Chondrocyte (in vitro differentiated cells): ENCODE measurements at regions not wholly inside any gene's neighbourhood (a gene's known extent, or its start where the extent isn't known, plus 50 kb on each side); places are given as distances from the start of the nearest gene placed in this dataset.

Experiments
- DNase-seq: peaks from one replicate; pipeline ENCODE4 v3.0.0; 2021; ENCODE audit warnings: mixed read lengths, low spot score
- H3K27ac Mint-ChIP-seq: one replicate; pipeline ENCODE4 v1.8.0; 2021; ENCODE audit warnings: mild to moderate bottlenecking, moderate library complexity, mixed read lengths; ENCODE audit not compliant: unreplicated experiment
- H3K27me3 Mint-ChIP-seq: 2 replicates; pipeline ENCODE4 v1.8.0; 2021; ENCODE audit warnings: low read depth, mixed read lengths
- H3K36me3 Mint-ChIP-seq: 2 replicates; pipeline ENCODE4 v1.8.0; 2021; ENCODE audit warnings: low read depth, mixed read lengths
- H3K4me1 Mint-ChIP-seq: 2 replicates; pipeline ENCODE4 v1.8.0; 2021; ENCODE audit warnings: low read depth, mild to moderate bottlenecking, mixed read lengths
- H3K4me3 Mint-ChIP-seq: one replicate; pipeline ENCODE4 v1.8.0; 2021; ENCODE audit warnings: mild to moderate bottlenecking, moderate library complexity, mixed read lengths; ENCODE audit not compliant: unreplicated experiment
- H3K9me3 Mint-ChIP-seq: 2 replicates; pipeline ENCODE4 v1.8.0; 2021; ENCODE audit warnings: low read depth, mixed read lengths
- TF ChIP-seq, protein P1 (sequence below): fragments of 200-600 bp; sonication (generic); IDR thresholded peaks from 2 replicates; pipeline ENCODE4 v1.5.0; 2021; ENCODE audit warnings: antibody characterized with exemption, mild to moderate bottlenecking, moderate library complexity

DNA sequence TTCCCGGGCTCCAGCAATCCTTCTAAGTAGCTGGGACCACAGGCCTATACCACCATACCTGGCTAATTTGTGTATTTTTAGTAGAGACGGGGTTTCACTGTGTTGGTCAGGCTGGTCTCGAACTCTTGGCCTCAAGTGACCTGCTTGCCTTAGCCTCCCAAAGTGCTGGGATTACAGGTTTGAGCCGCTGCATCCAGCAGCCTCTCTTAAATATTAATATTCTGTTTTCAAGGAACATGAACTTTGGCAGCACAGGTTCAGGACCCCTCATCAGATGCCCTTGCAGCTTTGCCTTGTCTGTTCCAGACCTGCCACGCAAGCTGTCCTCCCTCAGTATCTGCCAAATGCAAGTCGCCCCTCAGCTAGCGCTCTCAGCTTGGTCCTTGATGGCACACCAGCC, 166.8 kb downstream of the KCTD15 start:
- peaks cover 18% of the 10 kb centered on the region for H3K9me3 Mint-ChIP-seq
- H3K4me1 Mint-ChIP-seq: no peaks in the 10 kb centered on the region
- peaks cover 2% of the 10 kb centered on the region for H3K36me3 Mint-ChIP-seq
- H3K27me3 Mint-ChIP-seq: peaks cover 3% of the 10 kb centered on the region
- H3K27ac Mint-ChIP-seq: no peak overlapping the region
- H3K4me3 Mint-ChIP-seq: no peak overlapping the region
- TF ChIP-seq, protein P1, sequence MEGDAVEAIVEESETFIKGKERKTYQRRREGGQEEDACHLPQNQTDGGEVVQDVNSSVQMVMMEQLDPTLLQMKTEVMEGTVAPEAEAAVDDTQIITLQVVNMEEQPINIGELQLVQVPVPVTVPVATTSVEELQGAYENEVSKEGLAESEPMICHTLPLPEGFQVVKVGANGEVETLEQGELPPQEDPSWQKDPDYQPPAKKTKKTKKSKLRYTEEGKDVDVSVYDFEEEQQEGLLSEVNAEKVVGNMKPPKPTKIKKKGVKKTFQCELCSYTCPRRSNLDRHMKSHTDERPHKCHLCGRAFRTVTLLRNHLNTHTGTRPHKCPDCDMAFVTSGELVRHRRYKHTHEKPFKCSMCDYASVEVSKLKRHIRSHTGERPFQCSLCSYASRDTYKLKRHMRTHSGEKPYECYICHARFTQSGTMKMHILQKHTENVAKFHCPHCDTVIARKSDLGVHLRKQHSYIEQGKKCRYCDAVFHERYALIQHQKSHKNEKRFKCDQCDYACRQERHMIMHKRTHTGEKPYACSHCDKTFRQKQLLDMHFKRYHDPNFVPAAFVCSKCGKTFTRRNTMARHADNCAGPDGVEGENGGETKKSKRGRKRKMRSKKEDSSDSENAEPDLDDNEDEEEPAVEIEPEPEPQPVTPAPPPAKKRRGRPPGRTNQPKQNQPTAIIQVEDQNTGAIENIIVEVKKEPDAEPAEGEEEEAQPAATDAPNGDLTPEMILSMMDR: no peak
- DNase-seq: no peak

DNA sequence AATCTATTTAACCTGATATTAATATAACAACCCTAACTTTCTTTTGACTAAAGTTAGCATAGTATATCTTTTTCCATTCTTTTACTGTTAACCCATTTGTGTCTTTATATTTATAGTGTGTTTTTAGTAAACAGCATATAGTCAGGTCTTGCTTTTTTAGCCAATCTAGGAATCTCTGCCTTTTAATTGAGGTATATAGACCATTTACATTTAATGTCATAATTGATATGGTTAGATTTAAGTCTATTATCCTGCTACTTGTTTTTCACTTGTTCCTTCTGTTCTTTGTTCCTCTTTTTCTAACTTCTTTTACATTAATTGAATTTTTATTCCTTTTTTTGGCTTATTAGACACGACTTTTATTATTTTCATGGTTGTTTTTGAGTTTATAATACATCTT, 174.4 kb downstream of the KCTD15 start:
- no peak for DNase-seq
- Mint-ChIP-seq H3K27ac (no peak overlapping the region), H3K4me3 (no peak overlapping the region), H3K27me3 (peaks cover 2% of the 10 kb centered on the region), H3K4me1 (no peaks in the 10 kb centered on the region), H3K36me3 (peaks cover 2% of the 10 kb centered on the region), H3K9me3 (peaks cover 41% of the 10 kb centered on the region)
- TF ChIP-seq, protein P1: no peak

DNA sequence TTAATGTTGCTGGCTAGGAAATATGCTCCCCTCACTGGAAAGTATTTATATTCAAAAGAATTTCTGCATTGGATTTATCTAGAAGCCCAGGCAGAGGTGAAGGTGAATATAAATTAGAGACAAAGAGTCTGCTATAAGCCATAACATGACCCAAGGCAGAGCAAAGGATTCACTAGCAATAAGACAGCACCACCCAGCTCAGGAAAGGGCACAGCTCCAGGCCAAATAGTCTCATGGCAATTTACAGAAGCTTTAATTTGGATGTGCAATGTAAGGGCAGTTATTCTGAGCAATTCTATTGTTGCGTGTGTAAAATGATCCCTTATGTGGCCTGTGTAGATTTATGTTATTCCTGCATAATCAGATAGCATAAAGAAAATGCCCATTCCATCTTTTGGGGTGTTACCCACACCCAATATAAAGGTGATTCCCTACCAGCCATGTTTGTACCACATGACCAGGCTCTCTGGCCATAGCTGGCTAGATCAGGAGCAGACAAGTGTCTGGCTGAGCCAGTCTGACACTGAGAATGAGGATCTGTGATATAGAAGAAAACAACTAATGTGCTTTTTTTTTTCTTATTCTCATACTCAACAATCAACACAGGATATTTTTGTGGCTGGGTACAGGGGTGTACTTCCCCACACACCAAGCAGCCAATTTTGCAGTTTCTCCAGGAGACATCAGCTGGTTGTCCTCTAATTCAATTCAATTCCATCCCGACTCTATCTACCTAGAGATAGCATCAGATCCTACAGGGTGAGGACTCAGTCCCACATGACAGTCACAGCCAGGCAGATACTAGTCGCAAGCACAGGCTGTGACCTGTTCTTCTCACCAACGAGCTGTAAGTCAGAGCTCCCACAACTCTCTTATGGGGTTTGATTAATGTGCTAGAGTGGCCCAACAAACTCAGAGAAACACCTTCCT, 181.4 kb downstream of the KCTD15 start:
- no peak for DNase-seq
- Mint-ChIP-seq H3K9me3 (peaks cover 20% of the 10 kb centered on the region), H3K27me3 (peaks cover 6% of the 10 kb centered on the region), H3K4me3 (no peak overlapping the region), H3K36me3 (peaks cover 6% of the 10 kb centered on the region), H3K4me1 (no peaks in the 10 kb centered on the region), H3K27ac (no peak overlapping the region)
- TF ChIP-seq, protein P1: no peak

DNA sequence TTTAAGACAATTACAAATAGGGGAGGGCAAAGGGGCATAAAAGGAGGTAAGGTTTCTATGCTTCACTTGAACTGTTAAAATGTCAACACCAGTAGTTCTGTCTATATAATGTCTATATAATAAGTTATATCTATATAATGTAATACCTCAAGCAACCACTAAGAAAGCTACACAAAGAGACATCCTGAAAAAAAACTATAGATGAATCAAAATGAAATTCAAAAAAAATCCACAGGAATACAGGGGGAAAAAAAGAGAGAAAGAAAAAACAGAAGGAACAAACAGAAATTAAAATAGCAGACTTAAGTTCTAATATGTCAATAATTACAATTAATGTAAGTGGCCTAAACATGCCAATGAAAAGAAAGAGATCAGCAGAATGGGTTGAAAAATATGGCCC, 186.0 kb downstream of the KCTD15 start:
- DNase-seq: no peak
- Mint-ChIP-seq H3K27me3 (peaks cover 6% of the 10 kb centered on the region), H3K27ac (no peak overlapping the region), H3K9me3 (peaks cover 28% of the 10 kb centered on the region), H3K36me3 (peaks cover 6% of the 10 kb centered on the region), H3K4me1 (no peaks in the 10 kb centered on the region), H3K4me3 (no peak overlapping the region)
- TF ChIP-seq, protein P1: peak; percentile 40

DNA sequence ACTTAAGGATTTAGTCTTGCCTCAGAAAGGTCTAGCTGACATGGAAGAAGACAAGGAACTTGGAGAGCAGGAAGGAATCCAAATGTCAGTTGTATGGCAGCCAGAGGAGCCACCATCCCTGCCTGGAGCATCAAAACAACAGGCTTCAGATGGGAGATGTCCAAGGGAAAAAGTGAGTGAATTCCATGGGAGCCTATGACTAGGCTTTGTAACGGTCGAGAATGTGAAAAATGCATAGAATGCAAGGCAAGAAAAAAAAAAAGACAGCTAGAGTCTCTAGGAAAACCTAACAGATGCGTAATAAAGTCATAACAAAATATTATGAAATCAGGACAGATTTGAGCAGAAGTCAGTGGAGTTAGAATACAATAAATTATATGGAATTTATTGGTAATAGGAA, 183.7 kb upstream of the LSM14A start:
- peaks cover 38% of the 10 kb centered on the region for H3K9me3 Mint-ChIP-seq
- no peaks in the 10 kb centered on the region for H3K36me3 Mint-ChIP-seq
- TF ChIP-seq, protein P1: no peak
- no peaks in the 10 kb centered on the region for H3K27me3 Mint-ChIP-seq
- DNase-seq: no peak
- peak overlapping the region; percentile 19 for H3K27ac Mint-ChIP-seq
- H3K4me3 Mint-ChIP-seq: no peak overlapping the region
- H3K4me1 Mint-ChIP-seq: peaks cover 4% of the 10 kb centered on the region
